ENCODE measurements at regions not wholly inside any gene's neighbourhood (a gene's known extent, or its start where the extent isn't known, plus 50 kb on each side); places are given as distances from the start of the nearest gene placed in this dataset.
"Not testable (repeated sequence)": the region's sequence is repeated elsewhere in the genome, so short reads cannot be mapped to it uniquely, and the experiment has no call there.

DNA sequence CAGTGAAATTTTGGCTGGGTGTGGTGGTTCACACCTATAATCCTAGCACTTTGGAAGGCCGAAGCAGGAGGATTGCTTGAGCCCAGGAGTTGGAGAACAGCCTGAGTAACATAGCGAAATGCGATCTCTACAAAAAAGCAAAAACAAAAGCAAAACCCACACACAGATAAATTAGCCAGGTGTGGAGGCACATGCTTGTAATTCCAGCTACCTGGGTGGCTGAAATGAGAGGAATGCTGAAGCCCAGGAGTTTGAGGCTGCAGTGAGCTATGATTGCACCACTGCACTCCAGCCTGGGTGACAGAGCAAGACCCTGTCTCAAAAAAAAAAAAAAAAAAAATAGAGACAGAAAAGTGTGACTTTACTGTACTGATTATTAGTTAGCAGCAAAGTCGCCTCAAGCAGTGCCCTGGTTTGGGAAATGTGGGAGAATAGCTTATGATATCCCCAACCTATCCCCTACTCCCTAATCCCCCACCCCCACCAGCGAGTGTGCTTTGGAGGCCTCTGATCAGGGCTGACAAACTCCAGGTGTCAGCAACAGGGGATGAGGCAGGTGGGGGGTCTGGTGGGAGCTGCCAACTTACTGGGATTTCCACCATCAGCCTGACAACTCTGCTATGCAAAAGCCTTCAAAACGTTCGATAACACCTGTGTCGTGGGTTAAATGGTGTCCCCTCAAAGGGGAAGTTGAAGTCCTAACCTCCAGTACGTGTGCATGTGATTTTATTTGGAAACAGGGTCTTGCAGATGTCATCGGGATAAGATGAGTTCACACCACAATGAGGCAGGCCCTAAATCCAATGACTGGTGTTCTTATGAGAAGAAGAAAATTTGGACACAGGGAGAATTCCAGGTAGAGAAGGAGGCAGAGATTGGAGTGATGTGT is 124.7 kb upstream of the SDK1 start:
- Mint-ChIP-seq H3K36me3 (ENCODE audit: unreplicated experiment) (no peaks in the 10 kb centered on the region), H3K27ac (ENCODE audit: unreplicated experiment) (no peak overlapping the region), H3K9me3 (ENCODE audit: unreplicated experiment) (peaks cover 3% of the 10 kb centered on the region), H3K4me3 (ENCODE audit: unreplicated experiment) (no peak overlapping the region), H3K4me1 (ENCODE audit: unreplicated experiment) (no peaks in the 10 kb centered on the region), H3K27me3 (ENCODE audit: unreplicated experiment) (peaks cover 41% of the 10 kb centered on the region)
- no peak for TF ChIP-seq CTCF (IDR thresholded peaks at IDR 0.05)
- no peak for DNase-seq (ENCODE audit: extremely low spot score, unreplicated experiment)

GRCh38 chr7:3177271-3177670 is 123.8 kb upstream of the SDK1 start:
- no peak for DNase-seq (ENCODE audit: extremely low spot score, unreplicated experiment)
- Mint-ChIP-seq H3K4me3 (ENCODE audit: unreplicated experiment) (no peak overlapping the region), H3K4me1 (ENCODE audit: unreplicated experiment) (no peaks in the 10 kb centered on the region), H3K27me3 (ENCODE audit: unreplicated experiment) (peaks cover 38% of the 10 kb centered on the region), H3K9me3 (ENCODE audit: unreplicated experiment) (no peaks in the 10 kb centered on the region), H3K27ac (ENCODE audit: unreplicated experiment) (no peak overlapping the region), H3K36me3 (ENCODE audit: unreplicated experiment) (no peaks in the 10 kb centered on the region)
- no peak for TF ChIP-seq CTCF (IDR thresholded peaks at IDR 0.05)

- TF ChIP-seq CTCF (IDR thresholded peaks at IDR 0.05), result no peak
Measured at GRCh38 chr7:3179456-3179855, 121.6 kb upstream of the SDK1 start.

DNA sequence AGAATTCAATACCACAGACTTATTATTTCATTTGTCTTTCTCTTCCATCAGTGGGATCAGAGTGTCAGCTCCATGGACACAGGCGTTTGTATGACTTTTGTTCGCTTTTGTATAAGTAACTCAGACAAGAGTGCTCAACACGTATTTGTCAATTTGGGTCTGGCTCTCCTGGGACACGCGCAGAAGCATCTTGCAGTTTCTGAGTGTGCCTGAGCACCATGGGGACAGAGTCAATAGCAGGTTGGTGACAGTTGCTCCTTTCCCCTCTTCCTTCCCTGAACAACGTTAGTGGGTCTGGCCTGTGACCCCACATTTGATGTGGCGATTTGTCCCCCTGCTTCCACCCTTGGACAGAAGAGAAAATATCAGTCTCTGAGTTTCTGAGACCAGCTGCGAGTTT is 120.4 kb upstream of the SDK1 start:
- H3K36me3 Mint-ChIP-seq (ENCODE audit: unreplicated experiment), result no peaks in the 10 kb centered on the region
- no peak overlapping the region for H3K27ac Mint-ChIP-seq (ENCODE audit: unreplicated experiment)
- no peak overlapping the region for H3K4me3 Mint-ChIP-seq (ENCODE audit: unreplicated experiment)

More at GRCh38 chr7:3179456-3179855, 121.6 kb upstream of the SDK1 start:
- no peak for DNase-seq (ENCODE audit: extremely low spot score, unreplicated experiment)
- H3K4me1 Mint-ChIP-seq (ENCODE audit: unreplicated experiment), result no peaks in the 10 kb centered on the region
- no peaks in the 10 kb centered on the region for H3K9me3 Mint-ChIP-seq (ENCODE audit: unreplicated experiment)
- H3K4me3 Mint-ChIP-seq (ENCODE audit: unreplicated experiment), result no peak overlapping the region
- peaks cover 29% of the 10 kb centered on the region for H3K27me3 Mint-ChIP-seq (ENCODE audit: unreplicated experiment)
- H3K36me3 Mint-ChIP-seq (ENCODE audit: unreplicated experiment), result no peaks in the 10 kb centered on the region
- H3K27ac Mint-ChIP-seq (ENCODE audit: unreplicated experiment), result no peak overlapping the region

DNA sequence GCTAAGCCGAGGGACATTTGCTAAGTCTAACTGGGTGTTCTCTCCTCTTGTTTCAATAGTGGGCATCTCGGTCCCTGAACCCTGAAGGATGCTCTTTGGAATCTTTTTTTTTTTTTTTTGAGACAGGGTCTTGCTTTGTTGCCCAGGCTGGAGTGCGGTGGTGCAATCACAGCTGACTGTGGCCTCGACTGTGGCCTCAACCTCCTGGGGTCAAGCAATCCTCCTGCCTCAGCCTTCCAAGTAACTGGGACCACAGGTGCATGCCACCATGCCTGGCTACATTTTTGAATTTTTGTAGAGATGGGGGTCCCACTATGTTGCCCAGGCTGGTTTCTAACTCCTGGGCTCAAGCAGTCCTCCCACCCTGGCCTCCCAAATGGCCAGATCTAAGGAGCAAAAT is 119.0 kb upstream of the SDK1 start:
- H3K27me3 Mint-ChIP-seq (ENCODE audit: unreplicated experiment), result peaks cover 16% of the 10 kb centered on the region
- not testable (repeated sequence) for H3K36me3 Mint-ChIP-seq (ENCODE audit: unreplicated experiment); H3K4me3 Mint-ChIP-seq (ENCODE audit: unreplicated experiment); DNase-seq (ENCODE audit: extremely low spot score, unreplicated experiment); H3K9me3 Mint-ChIP-seq (ENCODE audit: unreplicated experiment); H3K27ac Mint-ChIP-seq (ENCODE audit: unreplicated experiment); H3K4me1 Mint-ChIP-seq (ENCODE audit: unreplicated experiment)

More for the DNA sequence above, 120.4 kb upstream of the SDK1 start:
- Mint-ChIP-seq H3K9me3 (ENCODE audit: unreplicated experiment) (no peaks in the 10 kb centered on the region), H3K27me3 (ENCODE audit: unreplicated experiment) (peaks cover 20% of the 10 kb centered on the region), H3K4me1 (ENCODE audit: unreplicated experiment) (no peaks in the 10 kb centered on the region)
- no peak for TF ChIP-seq CTCF (IDR thresholded peaks at IDR 0.05)
- no peak for DNase-seq (ENCODE audit: extremely low spot score, unreplicated experiment)
